ENCODE measurements at regions not wholly inside any gene's neighbourhood (a gene's known extent, or its start where the extent isn't known, plus 50 kb on each side); places are given as distances from the start of the nearest gene placed in this dataset.

- DNase-seq, result no peak
These were observed 588.6 kb upstream of the GRAMD2B start for GRCh38 chr5:125834438-125835115.

GRCh38 chr5:125835293-125836172 is 587.7 kb upstream of the GRAMD2B start:
- DNase-seq, result peak; percentile 86

GRCh38 chr5:125836256-125836655 is 587.0 kb upstream of the GRAMD2B start:
- no peak for DNase-seq

GRCh38 chr5:125837866-125838265 is 585.3 kb upstream of the GRAMD2B start:
- DNase-seq, result peak; percentile 56

GRCh38 chr5:125847561-125847960 is 575.6 kb upstream of the GRAMD2B start:
- DNase-seq, result no peak

GRCh38 chr5:125848751-125849150 is 574.5 kb upstream of the GRAMD2B start:
- DNase-seq, result no peak

- no peak for DNase-seq
These were observed 566.3 kb upstream of the GRAMD2B start for GRCh38 chr5:125856949-125857348.

- DNase-seq, result no peak
These were observed 559.6 kb upstream of the GRAMD2B start for GRCh38 chr5:125863579-125863978.

- no peak for DNase-seq
These were observed 557.9 kb upstream of the GRAMD2B start for GRCh38 chr5:125865166-125865815.

- no peak for DNase-seq
These were observed 555.2 kb upstream of the GRAMD2B start for GRCh38 chr5:125868036-125868435.

GRCh38 chr5:125870256-125870655 is 553.0 kb upstream of the GRAMD2B start:
- DNase-seq, result peak; percentile 68

GRCh38 chr5:125874057-125874456 is 549.2 kb upstream of the GRAMD2B start:
- DNase-seq, result no peak

- DNase-seq, result no peak
These were observed 548.5 kb upstream of the GRAMD2B start for GRCh38 chr5:125874717-125875116.

- no peak for DNase-seq
These were observed 546.0 kb upstream of the GRAMD2B start for GRCh38 chr5:125877248-125877647.

- no peak for DNase-seq
These were observed 541.1 kb upstream of the GRAMD2B start for GRCh38 chr5:125882061-125882460.

- no peak for DNase-seq
These were observed 540.0 kb upstream of the GRAMD2B start for GRCh38 chr5:125883223-125883622.

- DNase-seq, result no peak
These were observed 534.9 kb upstream of the GRAMD2B start for GRCh38 chr5:125888358-125888757.

GRCh38 chr5:125890511-125890931 is 532.7 kb upstream of the GRAMD2B start:
- no peak for DNase-seq

- DNase-seq, result no peak
These were observed 532.0 kb upstream of the GRAMD2B start for GRCh38 chr5:125891061-125891725.

- DNase-seq, result peak; percentile 12
These were observed 528.8 kb upstream of the GRAMD2B start for GRCh38 chr5:125894383-125894782.

GRCh38 chr5:125896368-125896767 is 526.8 kb upstream of the GRAMD2B start:
- no peak for DNase-seq

- DNase-seq, result no peak
These were observed 526.1 kb upstream of the GRAMD2B start for GRCh38 chr5:125897089-125897488.

- no peak for DNase-seq
These were observed 524.3 kb upstream of the GRAMD2B start for GRCh38 chr5:125898851-125899405.

Data from eye (tissue), 1 donor.